ENCODE measurements at regions not wholly inside any gene's neighbourhood (a gene's known extent, or its start where the extent isn't known, plus 50 kb on each side); places are given as distances from the start of the nearest gene placed in this dataset.

- Histone ChIP-seq H3K4me1 (peaks cover 20% of the 10 kb centered on the region), H3K9ac (no peak overlapping the region), H3K4me3 (no peak overlapping the region), H3K27me3 (no peaks in the 10 kb centered on the region), H3K27ac (no peak overlapping the region), H3K36me3 (no peaks in the 10 kb centered on the region), H3K4me2 (no peak overlapping the region), H3K9me3 (peaks cover 29% of the 10 kb centered on the region), H4K20me1 (no peaks in the 10 kb centered on the region)
- TF ChIP-seq Cebpa-rat (IDR thresholded peaks at IDR 0.05) = no peak
Observed at GRCh38 chr20:16205507-16205906, 367.7 kb downstream of the KIF16B start.

- H3K27ac ChIP-seq = no peak overlapping the region
- no peaks in the 10 kb centered on the region for H3K36me3 ChIP-seq
- H4K20me1 ChIP-seq = no peaks in the 10 kb centered on the region
- no peak overlapping the region for H3K4me2 ChIP-seq
- no peak overlapping the region for H3K9ac ChIP-seq
- H3K27me3 ChIP-seq = no peaks in the 10 kb centered on the region
- H3K9me3 ChIP-seq = peaks cover 54% of the 10 kb centered on the region
- H3K4me3 ChIP-seq = no peak overlapping the region
- peaks cover 19% of the 10 kb centered on the region for H3K4me1 ChIP-seq
- TF ChIP-seq Cebpa-rat (IDR thresholded peaks at IDR 0.05) = no peak
Observed at GRCh38 chr20:16203096-16203495, 370.2 kb downstream of the KIF16B start.

GRCh38 chr20:16201191-16201590, 372.1 kb downstream of the KIF16B start:
- Histone ChIP-seq H3K4me3 (no peak overlapping the region), H3K27ac (no peak overlapping the region), H3K9ac (no peak overlapping the region), H3K4me2 (no peak overlapping the region), H4K20me1 (no peaks in the 10 kb centered on the region), H3K4me1 (peaks cover 5% of the 10 kb centered on the region; the same call in 1 of the 2 replicates), H3K9me3 (peaks cover 69% of the 10 kb centered on the region), H3K27me3 (no peaks in the 10 kb centered on the region), H3K36me3 (no peaks in the 10 kb centered on the region)
- no peak for TF ChIP-seq Cebpa-rat (IDR thresholded peaks at IDR 0.05)

- Histone ChIP-seq H3K36me3 (no peaks in the 10 kb centered on the region), H4K20me1 (no peaks in the 10 kb centered on the region), H3K27ac (no peak overlapping the region), H3K4me1 (0 out of 2 replicates have a peak, but pooled peaks cover 4% of the 10 kb centered on the region), H3K4me2 (no peak overlapping the region), H3K9ac (no peak overlapping the region), H3K4me3 (no peak overlapping the region), H3K9me3 (peaks cover 78% of the 10 kb centered on the region), H3K27me3 (no peaks in the 10 kb centered on the region)
- TF ChIP-seq Cebpa-rat (IDR thresholded peaks at IDR 0.05) = no peak
Observed at GRCh38 chr20:16197696-16198095, 375.6 kb downstream of the KIF16B start.

- Histone ChIP-seq H3K4me1 (0 out of 2 replicates have a peak, but pooled peaks cover 4% of the 10 kb centered on the region), H3K36me3 (no peaks in the 10 kb centered on the region), H3K27ac (no peak overlapping the region), H3K4me2 (no peak overlapping the region), H3K9me3 (peaks cover 58% of the 10 kb centered on the region), H4K20me1 (no peaks in the 10 kb centered on the region), H3K27me3 (no peaks in the 10 kb centered on the region), H3K4me3 (no peak overlapping the region), H3K9ac (no peak overlapping the region)
- TF ChIP-seq Cebpa-rat (IDR thresholded peaks at IDR 0.05) = no peak
Observed at GRCh38 chr20:16195671-16196070, 377.6 kb downstream of the KIF16B start.

- no peak overlapping the region for H3K27ac ChIP-seq
- H4K20me1 ChIP-seq = no peaks in the 10 kb centered on the region
- no peak overlapping the region for H3K4me3 ChIP-seq
- H3K9me3 ChIP-seq = peaks cover 49% of the 10 kb centered on the region
- TF ChIP-seq Cebpa-rat (IDR thresholded peaks at IDR 0.05) = no peak
- no peak overlapping the region for H3K4me2 ChIP-seq
- no peak overlapping the region for H3K9ac ChIP-seq
- H3K27me3 ChIP-seq = no peaks in the 10 kb centered on the region
- H3K4me1 ChIP-seq = 0 out of 2 replicates have a peak, but pooled peaks cover 4% of the 10 kb centered on the region
- H3K36me3 ChIP-seq = no peaks in the 10 kb centered on the region
Observed at GRCh38 chr20:16194617-16195360, 378.5 kb downstream of the KIF16B start.

- Histone ChIP-seq H3K4me2 (no peak overlapping the region), H3K4me3 (no peak overlapping the region), H3K36me3 (no peaks in the 10 kb centered on the region), H3K9me3 (peaks cover 28% of the 10 kb centered on the region), H3K27ac (no peak overlapping the region), H3K27me3 (no peaks in the 10 kb centered on the region), H4K20me1 (no peaks in the 10 kb centered on the region), H3K9ac (no peak overlapping the region), H3K4me1 (no peaks in the 10 kb centered on the region)
- TF ChIP-seq Cebpa-rat (IDR thresholded peaks at IDR 0.05) = no peak
Observed at GRCh38 chr20:16191496-16191895, 381.8 kb downstream of the KIF16B start.

GRCh38 chr20:16189371-16189770, 383.9 kb downstream of the KIF16B start:
- no peaks in the 10 kb centered on the region for H3K27me3 ChIP-seq
- no peak overlapping the region for H3K9ac ChIP-seq
- H3K4me2 ChIP-seq = no peak overlapping the region
- H3K27ac ChIP-seq = no peak overlapping the region
- peaks cover 22% of the 10 kb centered on the region for H3K9me3 ChIP-seq
- no peak for TF ChIP-seq Cebpa-rat (IDR thresholded peaks at IDR 0.05)
- H4K20me1 ChIP-seq = no peaks in the 10 kb centered on the region
- H3K4me1 ChIP-seq = no peaks in the 10 kb centered on the region
- no peak overlapping the region for H3K4me3 ChIP-seq
- H3K36me3 ChIP-seq = no peaks in the 10 kb centered on the region

GRCh38 chr20:16187956-16188616, 385.2 kb downstream of the KIF16B start:
- Histone ChIP-seq H4K20me1 (no peaks in the 10 kb centered on the region), H3K9ac (no peak overlapping the region)
- TF ChIP-seq Cebpa-rat (IDR thresholded peaks at IDR 0.05) = no peak

GRCh38 chr20:16179919-16180318, 393.3 kb downstream of the KIF16B start:
- Histone ChIP-seq H3K9ac (no peak overlapping the region), H3K27me3 (no peaks in the 10 kb centered on the region), H3K4me1 (peaks cover 15% of the 10 kb centered on the region), H3K4me2 (no peak overlapping the region), H3K4me3 (no peak overlapping the region), H3K36me3 (no peaks in the 10 kb centered on the region), H4K20me1 (no peaks in the 10 kb centered on the region), H3K9me3 (peaks cover 38% of the 10 kb centered on the region), H3K27ac (no peak overlapping the region)
- TF ChIP-seq Cebpa-rat (IDR thresholded peaks at IDR 0.05) = no peak

More at GRCh38 chr20:16187956-16188616, 385.2 kb downstream of the KIF16B start:
- Histone ChIP-seq H3K27me3 (no peaks in the 10 kb centered on the region), H3K4me2 (no peak overlapping the region), H3K27ac (no peak overlapping the region), H3K4me1 (no peaks in the 10 kb centered on the region), H3K9me3 (peaks cover 27% of the 10 kb centered on the region), H3K4me3 (no peak overlapping the region), H3K36me3 (no peaks in the 10 kb centered on the region)

All from BLaER1 (cell line).